NCI-H82 treated with DMSO at 0.1 percent for 48 hours (cell line): ENCODE measurements at regions not wholly inside any gene's neighbourhood (a gene's known extent, or its start where the extent isn't known, plus 50 kb on each side); places are given as distances from the start of the nearest gene placed in this dataset.
A peak's percentile ranks its signal among the peaks of the same experiment; 100 is the strongest.
"Not testable (repeated sequence)": the region's sequence is repeated elsewhere in the genome, so short reads cannot be mapped to it uniquely, and the experiment has no call there.

Experiments
- DNase-seq: peaks from one replicate; lab custom pipeline; 2025; ENCODE audit not compliant: unreplicated experiment; lab: John Stamatoyannopoulos, UW

GRCh38 chr10:17538941-17539340 lies 78.2 kb downstream of the HACD1 start:
- DNase-seq: no peak

DNA sequence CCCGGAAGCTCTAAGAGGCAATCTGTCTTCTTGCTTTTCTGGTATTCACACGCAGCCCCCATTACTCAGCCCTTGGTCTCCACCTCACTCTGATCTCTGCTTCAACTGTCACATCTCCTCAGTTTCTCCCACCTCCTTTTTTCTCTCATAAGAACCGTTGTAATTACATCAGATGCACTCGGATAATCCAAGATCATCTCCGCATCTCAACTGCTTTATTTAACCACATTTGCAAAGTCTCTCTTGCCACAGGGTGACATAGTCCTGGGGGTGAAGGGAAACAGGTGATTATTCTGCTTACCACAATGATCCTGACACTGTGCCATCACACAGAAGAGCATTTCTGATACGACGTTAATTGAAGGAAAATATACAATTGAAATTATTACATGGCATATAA lies 79.9 kb downstream of the HACD1 start:
- no peak for DNase-seq

- peak; percentile 8 for DNase-seq
Observed at GRCh38 chr10:17536221-17536620, 81.0 kb downstream of the HACD1 start.

DNA sequence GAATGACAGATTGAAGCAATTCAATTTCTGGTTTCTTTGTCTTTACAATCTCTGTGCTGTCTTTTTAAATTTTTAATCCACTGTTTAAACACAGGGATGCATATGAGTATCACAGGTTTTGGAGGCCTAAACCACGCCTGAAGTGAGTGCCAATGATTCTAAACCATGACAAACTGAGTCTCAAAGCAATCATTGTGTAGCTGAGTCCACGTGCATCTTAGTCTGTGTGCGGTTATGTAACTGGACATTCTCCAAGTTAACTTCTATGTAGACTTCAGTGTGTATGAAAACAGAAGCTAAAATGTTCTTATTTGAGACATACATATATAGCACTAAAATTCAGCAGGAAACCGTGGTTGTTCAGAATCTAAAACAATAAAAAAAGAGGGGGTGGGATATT lies 79.3 kb upstream of the ST8SIA6 start:
- DNase-seq: no peak

DNA sequence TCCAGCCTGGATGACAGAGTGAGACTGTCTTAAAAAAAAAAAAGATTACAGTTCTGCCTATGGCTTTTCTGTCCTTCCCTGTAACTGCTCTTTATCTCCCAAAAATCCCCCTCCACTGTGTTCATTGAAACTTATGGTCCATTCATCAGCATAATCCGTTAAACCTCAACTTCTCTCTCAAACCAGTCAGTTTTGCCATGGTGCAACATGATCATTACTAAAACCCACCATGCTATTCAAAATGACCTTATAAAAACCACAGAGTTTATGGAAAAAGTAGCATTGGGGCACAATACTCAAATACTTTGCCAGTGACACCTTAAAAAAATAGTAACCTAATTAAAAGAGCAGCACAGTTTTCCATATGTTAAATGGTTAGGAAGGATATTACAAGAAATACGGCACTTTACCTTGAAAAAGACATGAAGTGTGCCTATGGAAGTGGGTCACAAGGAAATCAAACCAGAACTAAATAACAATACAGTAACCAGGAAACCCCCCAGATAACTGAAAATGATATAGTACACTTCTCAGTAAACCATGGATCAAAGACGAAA lies 74.0 kb upstream of the ST8SIA6 start:
- DNase-seq: no peak

DNA sequence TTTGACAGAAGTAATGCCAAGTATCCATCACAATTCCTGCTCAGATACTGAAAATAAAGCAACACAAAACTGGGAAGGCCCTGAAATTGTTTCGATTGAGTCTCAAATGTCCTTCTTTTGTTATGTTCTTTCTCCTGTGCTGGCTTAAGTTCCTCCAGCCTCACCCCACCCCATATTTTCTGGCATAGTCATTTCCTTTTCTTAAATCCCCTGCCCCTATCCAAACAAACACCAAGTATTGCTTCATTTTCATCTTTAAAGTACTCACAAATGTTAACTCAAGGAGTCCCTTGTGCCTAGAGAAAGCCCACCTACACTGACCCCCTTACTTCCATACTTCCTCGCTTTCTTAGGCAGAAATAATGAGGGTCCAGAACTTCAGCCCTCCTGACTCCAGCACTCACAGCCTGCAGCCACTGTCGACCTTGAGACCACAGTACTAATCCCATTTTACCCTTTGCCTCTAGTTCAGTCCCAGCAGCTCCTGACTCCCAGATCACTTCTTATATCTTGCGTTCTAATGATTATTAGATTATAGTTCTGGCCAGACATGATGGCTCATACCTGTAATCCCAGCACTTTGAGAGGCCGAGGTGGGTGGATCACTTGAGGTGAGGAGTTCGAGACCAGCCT lies 73.2 kb upstream of the ST8SIA6 start:
- no peak for DNase-seq

GRCh38 chr10:17526571-17526970 lies 72.2 kb upstream of the ST8SIA6 start:
- not testable (repeated sequence) for DNase-seq

DNA sequence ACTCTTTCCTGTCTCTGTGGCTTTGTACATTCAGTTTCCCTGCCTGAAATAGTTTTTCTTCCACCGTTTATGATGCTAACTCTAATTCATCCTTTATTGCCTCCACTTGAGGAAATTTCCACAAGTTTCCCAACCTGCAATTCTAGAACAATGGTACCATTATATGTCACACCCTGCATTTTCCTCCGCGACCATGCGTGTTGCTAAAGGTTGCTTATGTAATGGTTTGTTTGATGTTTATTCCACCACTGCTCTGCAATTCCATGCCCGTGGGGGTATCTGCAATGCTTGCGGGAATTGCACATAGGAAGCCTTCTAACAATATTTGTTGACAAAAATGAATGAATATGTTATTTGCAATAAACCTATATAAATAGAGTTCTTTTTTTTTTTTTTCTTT lies 69.5 kb upstream of the ST8SIA6 start:
- DNase-seq: no peak

- DNase-seq: no peak
Observed at GRCh38 chr10:17523246-17523753, 68.9 kb upstream of the ST8SIA6 start.

GRCh38 chr10:17522269-17522668 lies 67.9 kb upstream of the ST8SIA6 start:
- not testable (repeated sequence) for DNase-seq

DNA sequence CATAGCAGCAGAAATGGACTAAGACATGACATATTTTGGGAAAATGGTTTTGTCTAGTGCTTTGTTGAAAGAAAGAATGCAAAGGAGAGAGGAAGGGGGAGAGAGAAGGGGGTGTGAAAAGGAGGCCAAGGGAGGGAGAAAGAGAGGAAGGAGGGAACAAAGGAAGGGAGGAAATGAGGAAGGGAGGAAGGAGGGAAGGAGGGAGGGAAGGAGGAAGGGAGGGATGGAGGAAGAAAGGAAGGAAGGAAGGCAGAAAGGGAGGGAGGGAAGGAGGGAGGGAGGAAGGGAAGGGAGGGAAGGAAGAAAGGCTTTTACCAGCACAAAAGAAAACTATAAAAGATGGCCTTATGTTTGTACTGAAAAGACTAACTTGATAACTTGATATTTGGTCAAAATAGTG lies 65.1 kb upstream of the ST8SIA6 start:
- no peak for DNase-seq

- DNase-seq: no peak
Observed at GRCh38 chr10:17518338-17518737, 63.9 kb upstream of the ST8SIA6 start.

- DNase-seq: no peak
Observed at GRCh38 chr10:17516376-17516775, 62.0 kb upstream of the ST8SIA6 start.

DNA sequence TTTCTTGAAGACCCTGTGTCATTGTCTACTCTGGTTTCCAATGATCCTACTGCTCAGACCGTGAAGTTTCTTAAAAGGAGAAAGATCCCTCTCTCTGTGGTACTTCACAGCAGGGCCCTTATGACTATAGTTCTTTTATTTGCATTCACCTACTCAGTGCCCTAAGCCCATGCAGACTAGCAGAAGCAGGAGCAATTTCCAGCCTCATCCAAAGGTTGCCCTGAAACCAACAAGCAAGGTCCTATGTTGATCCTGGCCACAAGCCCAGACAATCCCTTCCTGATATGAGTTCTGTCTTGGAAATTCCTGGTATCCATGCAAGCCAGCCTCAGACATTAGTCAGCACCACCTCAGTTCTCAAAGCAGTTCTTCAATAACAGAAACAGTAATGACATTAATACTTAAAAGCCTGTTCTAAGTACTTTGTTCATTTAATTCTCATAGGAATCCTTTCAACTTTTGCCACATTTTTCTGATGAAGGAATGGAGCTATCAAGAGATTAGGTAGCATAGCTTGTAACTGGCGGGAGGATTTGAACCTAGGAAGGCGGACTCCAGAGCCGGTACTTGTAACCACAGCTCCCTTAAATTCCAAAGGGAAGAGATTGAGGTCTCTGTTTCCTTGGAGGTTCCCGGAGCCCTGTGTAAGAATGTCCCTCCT lies 58.1 kb upstream of the ST8SIA6 start:
- DNase-seq: no peak

DNA sequence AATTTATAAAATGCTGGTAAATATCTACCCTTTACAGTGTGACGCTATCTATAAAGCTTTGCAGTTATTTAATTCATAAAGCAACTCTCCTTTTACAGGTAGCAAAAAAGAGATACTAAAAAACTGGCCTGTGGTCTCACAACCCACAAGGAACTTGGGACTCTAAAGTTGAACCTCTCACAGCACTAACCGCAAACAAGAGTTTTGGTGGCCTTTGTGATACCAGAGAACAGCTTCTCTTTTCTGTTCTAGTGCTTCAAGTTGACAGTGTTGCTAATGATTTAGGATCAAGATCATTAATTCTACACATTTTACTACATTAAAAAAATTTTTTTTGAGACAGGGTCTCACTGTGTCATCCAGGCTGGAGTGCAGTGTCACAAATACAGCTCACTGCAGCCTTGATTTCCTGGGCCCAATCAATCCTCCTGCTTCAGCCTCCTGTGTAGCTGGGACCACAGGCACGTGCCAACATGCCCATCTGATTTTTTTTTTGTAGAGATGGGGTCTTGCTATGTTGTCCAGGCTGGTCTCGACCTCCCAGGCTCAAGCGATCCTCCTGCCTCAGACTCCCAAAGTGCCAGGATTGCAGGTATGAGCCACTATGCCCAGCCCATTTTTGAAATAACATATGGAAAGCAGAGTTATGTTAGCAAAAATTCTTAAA lies 56.0 kb upstream of the ST8SIA6 start:
- no peak for DNase-seq

DNA sequence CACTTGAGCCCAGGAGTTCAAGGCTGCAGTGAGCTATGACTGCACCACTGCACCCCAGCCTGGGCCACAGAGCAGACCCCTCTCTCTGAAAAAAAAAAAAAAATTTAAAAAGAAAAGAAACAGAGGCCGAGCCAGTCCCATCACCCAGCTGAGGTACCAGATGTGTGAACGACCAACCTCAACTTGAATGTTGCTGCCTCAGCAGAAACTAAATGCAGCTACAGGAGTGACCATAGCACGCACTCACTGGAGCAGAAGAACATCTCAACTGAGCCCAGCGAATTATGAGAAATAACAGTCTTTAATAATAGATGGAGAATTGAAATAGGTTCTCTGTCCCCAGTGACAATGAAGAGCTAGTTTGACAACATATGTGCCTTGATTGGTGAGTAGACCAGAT lies 53.1 kb upstream of the ST8SIA6 start:
- DNase-seq: no peak

DNA sequence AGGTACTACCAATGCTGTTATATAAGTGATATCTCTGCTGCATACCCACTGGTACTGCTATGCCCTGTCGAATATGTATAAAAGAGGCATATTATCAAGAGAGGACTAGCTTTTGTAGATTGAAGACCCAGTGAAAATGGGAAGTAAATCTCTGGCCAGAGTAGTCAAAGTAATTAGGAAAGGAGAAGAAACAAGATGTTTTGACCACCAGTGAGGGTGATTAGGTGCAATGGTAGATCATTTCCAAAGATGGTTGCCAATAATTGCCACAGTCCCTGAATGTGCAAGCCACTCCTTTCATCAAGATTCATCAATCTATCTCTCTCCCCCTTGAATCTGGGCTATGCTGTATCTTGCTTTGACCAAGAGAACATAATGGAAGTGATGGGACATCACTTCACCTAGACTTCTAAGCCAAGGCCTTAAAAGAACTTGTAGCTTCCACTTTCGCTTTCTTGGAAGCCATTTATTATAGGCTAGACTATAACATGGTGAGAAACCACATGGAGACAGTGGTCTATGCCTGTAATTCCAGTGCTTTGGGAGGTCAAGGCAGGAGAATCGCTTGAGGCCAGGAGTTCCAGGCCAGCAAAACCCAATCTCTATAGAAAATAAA lies 52.6 kb upstream of the ST8SIA6 start:
- no peak for DNase-seq

- DNase-seq: no peak
Observed at GRCh38 chr10:17506390-17506789, 52.0 kb upstream of the ST8SIA6 start.

DNA sequence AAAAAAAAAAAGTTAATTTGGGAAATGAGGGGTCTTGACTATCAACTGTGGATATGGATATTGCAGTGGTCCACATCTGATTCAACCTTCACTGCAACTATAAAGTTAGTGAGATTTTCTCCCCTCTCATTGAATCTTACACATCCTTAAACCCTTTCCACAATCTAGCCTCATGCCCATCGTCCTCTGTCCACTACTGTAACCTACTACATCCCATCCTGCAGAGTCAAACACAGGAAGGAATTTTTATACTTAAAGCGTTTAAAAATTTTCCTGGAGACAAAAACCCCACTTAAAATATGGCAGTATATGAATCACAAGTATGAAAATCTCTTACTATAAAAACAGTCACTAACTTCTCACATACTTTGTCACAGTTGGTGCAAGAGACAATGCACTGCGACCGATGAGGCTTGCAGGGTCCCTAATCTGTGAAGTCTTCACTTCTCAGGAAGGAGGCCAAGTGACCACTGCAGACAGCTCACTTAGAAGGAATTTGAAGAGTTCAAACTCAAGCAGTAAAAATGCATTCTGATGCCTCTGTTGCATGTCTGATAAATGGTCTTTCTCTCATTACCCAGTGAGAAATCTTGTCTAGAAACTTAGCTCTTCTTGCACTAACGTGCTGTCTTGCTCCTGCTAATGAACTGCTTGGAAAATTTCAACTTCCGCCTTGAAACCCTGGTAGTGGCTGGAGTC lies 50.3 kb upstream of the ST8SIA6 start:
- DNase-seq: no peak
